Spleen (tissue), 11 donors: ENCODE measurements at regions not wholly inside any gene's neighbourhood (a gene's known extent, or its start where the extent isn't known, plus 50 kb on each side); places are given as distances from the start of the nearest gene placed in this dataset.

Source experiments
- DNase-seq: peaks from one replicate; pipeline ENCODE4 v3.0.0-alpha.2; 2020
- H3K27ac ChIP-seq, 8 donors: fragments of 200-600 bp; sonication (generic) in 7 of 8; 1 replicate in 4 of 8; 2 replicates in 4 of 8; pipeline versions ENCODE4 v1.5.0 to v1.8.0; 2016 to 2021; ENCODE audit warnings: inconsistent platforms in 4 of 8, mild to moderate bottlenecking in 4 of 8, moderate library complexity in 1 of 8
- H3K27me3 ChIP-seq, 7 donors: fragments of 200-600 bp; sonication (generic) in 6 of 7; replicated peaks in 1 of 7; 1 replicate in 4 of 7; 2 replicates in 3 of 7; pipeline versions ENCODE4 v1.5.0 to v1.8.0; 2016 to 2021; ENCODE audit warnings: inconsistent platforms in 3 of 7, mild to moderate bottlenecking in 1 of 7
- H3K36me3 ChIP-seq, 6 donors: fragments of 200-600 bp; sonication (generic) in 5 of 6; 1 replicate in 4 of 6; 2 replicates in 2 of 6; pipeline versions ENCODE4 v1.5.0 to v1.8.0; 2016 to 2021; ENCODE audit warnings: inconsistent platforms in 2 of 6
- H3K4me1 ChIP-seq, 6 donors: fragments of 200-600 bp; sonication (generic) in 5 of 6; 1 replicate in 3 of 6; 2 replicates in 3 of 6; pipeline versions ENCODE4 v1.5.0 to v1.8.0; 2016 to 2021; ENCODE audit warnings: inconsistent platforms in 3 of 6
- H3K4me3 ChIP-seq, 8 donors: fragments of 200-600 bp; sonication (generic) in 7 of 8; 1 replicate in 4 of 8; 2 replicates in 4 of 8; pipeline versions ENCODE4 v1.5.0 to v1.8.0; 2016 to 2021; ENCODE audit warnings: inconsistent platforms in 4 of 8, mild to moderate bottlenecking in 4 of 8, moderate library complexity in 2 of 8
- H3K9me3 ChIP-seq, 8 donors: fragments of 200-600 bp; sonication (generic) in 7 of 8; 1 replicate in 4 of 8; 2 replicates in 4 of 8; pipeline versions ENCODE4 v1.5.0 to v1.8.0; 2016 to 2021; ENCODE audit warnings: inconsistent platforms in 4 of 8
- CTCF ChIP-seq, 11 experiments: fragments of 200-600 bp in 7 of 11; fragments of 450-650 bp in 4 of 11; sonication (generic) in 4 of 11; IDR thresholded peaks in 8 of 11; conservative IDR thresholded peaks in 3 of 11; 1 replicate in 7 of 11; 2 replicates in 4 of 11; pipeline versions ENCODE4 v1.4.0 to v1.8.0; 2016 to 2021; ENCODE audit warnings: antibody characterized with exemption in 11 of 11, inconsistent platforms in 4 of 11, mild to moderate bottlenecking in 1 of 11
- POLR2A ChIP-seq, 3 donors: fragments of 450-650 bp; IDR thresholded peaks; one replicate each; pipeline ENCODE4 v1.5.1; 2017; ENCODE audit warnings: antibody characterized with exemption in 3 of 3, mild to moderate bottlenecking in 1 of 3
- POLR2AphosphoS5 ChIP-seq, 3 donors: sonication (generic); formaldehyde crosslinking; IDR thresholded peaks; one replicate each; pipeline ENCODE4 v1.5.1; 2017; ENCODE audit warnings: antibody characterized with exemption in 3 of 3
- WGBS, 5 donors: extraction: QIAGEN DNeasy Blood & Tissue Kit in 3 of 5; methylation state at CpG; one replicate each; pipeline versions ENCODE4 v1.1.5 to v1.1.7; 2013 to 2018; 5-methylcytosine and 5-hydroxymethylcytosine counted together
- intact Hi-C: fragments of 100-400 bp; cut with DNase I; formaldehyde crosslinking; loops from one replicate; pipeline ENCODE4 v1.15.0; 2023; ENCODE audit warnings: low total_unique reads
- donor health status: healthy with polysubstance abuse.
- donor health status: DM: no; HTN: no; CAD: no; lungs with moderate emphysema.
- donor health status: DM: no; HTN: no; CAD: no.
- donor health status: Bipolar disorder and iron deficiency.
- donor health status: healthy.
- donor health status: DM: no; HTN: no; CAD: no.
- donor health status: DM: yes; HTN: yes; CAD: no.

DNA sequence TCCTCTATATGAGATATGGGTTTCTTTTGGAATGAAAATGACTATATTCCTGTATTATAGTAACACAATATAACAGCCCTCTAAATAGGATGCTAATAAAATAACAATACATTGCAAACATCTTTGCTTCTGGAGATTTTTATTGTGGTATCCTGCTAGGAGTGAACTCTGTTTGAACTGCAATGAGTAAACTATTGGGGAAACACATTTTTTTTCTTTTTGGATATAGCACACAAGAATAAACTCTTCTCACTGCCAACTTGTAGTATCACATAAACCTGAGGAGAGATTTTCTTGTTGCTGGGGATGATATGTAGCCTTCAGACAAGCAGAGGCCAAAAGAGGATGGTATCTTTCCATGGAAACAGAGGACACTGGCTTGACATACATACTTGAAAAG is 238.2 kb downstream of the C4orf33 start:
- intact Hi-C loops: no loop called here
- DNase-seq: no peak
- Histone ChIP-seq H3K36me3 (no peaks in the 10 kb centered on the region), H3K27ac (no peak overlapping the region), H3K27me3 (no peaks in the 10 kb centered on the region), H3K9me3 (peaks cover 0 to 4% (median 0%) of the 10 kb centered on the region in 8 donors), H3K4me1 (no peaks in the 10 kb centered on the region), H3K4me3 (no peak overlapping the region)
- TF ChIP-seq POLR2A (IDR thresholded peaks at IDR 0.05) (no peak), POLR2AphosphoS5 (IDR thresholded peaks at IDR 0.05) (no peak), CTCF (IDR thresholded peaks at IDR 0.05 in 8 of 11, conservative IDR thresholded peaks at IDR 0.05 in 3 of 11) (no peak)

GRCh38 chr4:129335276-129335675 is 239.3 kb downstream of the C4orf33 start:
- no peaks in the 10 kb centered on the region for H3K36me3 ChIP-seq

DNA sequence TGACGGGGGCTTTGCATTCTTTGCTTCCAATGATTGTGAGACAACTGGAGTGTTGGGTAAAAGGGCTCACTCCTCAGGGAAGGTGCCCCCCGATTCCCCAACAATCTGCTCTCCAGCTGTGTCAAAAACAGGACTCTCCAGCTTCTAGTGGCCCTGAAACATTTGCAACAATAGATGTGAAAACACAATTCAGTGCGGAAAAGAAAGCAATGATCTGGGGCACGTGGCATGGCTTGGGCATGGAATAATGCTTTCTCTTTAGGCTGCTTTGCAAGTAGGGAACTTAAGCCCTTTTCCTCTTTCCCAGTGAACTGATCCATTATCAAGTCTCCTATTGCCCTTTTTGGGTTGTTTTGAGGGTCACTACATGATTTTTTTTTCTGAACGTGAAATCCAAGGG is 239.9 kb downstream of the C4orf33 start:
- intact Hi-C loops: no loop called here
- Histone ChIP-seq H3K27me3 (no peaks in the 10 kb centered on the region), H3K4me3 (no peak overlapping the region), H3K4me1 (no peaks in the 10 kb centered on the region), H3K9me3 (no peaks in the 10 kb centered on the region), H3K36me3 (no peaks in the 10 kb centered on the region), H3K27ac (no peak overlapping the region)
- no peak for DNase-seq
- no peak for TF ChIP-seq CTCF (IDR thresholded peaks at IDR 0.05 in 8 of 11, conservative IDR thresholded peaks at IDR 0.05 in 3 of 11)
- 58 to 69% (median 64%) methylated on average over 5 of the region's 5 CpGs for WGBS, 5 donors

More at GRCh38 chr4:129335276-129335675, 239.3 kb downstream of the C4orf33 start:
- intact Hi-C loops: no loop called here
- Histone ChIP-seq H3K27me3 (no peaks in the 10 kb centered on the region), H3K4me1 (no peaks in the 10 kb centered on the region), H3K4me3 (no peak overlapping the region), H3K27ac (no peak overlapping the region), H3K9me3 (no peaks in the 10 kb centered on the region)
- no peak for DNase-seq
- 92 to 97% (median 93%) methylated on average over 7 of the region's 7 CpGs for WGBS, 5 donors
- TF ChIP-seq POLR2A (IDR thresholded peaks at IDR 0.05) (no peak), CTCF (IDR thresholded peaks at IDR 0.05 in 8 of 11, conservative IDR thresholded peaks at IDR 0.05 in 3 of 11) (no peak), POLR2AphosphoS5 (IDR thresholded peaks at IDR 0.05) (no peak)

DNA sequence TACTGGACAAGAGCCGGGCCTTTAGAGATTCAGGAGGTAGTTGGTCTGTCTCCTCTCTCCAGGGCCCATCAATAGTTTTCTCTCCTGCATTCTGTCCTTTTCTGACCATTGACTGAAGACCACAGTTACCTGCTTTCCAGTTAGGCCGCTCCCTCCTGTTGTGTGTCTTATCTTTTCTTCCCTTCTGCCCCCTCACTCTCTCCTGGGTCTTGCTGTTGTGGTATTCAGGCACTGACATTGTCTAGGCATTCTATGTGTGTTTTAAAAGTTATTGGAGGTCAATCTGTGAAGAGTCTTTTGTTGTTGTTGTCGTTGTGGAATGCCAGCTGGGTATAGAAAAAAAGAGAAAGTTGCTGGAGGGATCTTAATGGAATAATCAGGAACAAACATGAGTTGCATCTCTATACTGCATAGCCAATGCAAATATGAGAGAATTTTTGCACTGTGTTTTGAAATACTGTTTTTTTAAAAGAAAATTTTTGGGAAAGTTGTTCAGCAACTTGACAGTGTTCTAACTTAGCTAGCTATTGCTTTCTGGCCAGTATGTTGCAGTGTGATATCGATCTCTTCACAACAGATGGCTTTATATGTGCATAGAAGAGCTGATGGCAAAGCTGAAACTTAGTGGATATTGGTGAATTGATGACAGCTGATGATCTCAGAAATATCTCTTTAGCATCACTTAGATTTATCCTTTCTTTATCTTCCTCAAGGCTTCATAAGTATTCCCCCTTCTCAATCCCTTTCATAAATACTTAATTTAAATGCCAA is 240.7 kb downstream of the C4orf33 start:
- Histone ChIP-seq H3K36me3 (no peaks in the 10 kb centered on the region), H3K4me3 (no peak overlapping the region), H3K27ac (no peak overlapping the region), H3K9me3 (no peaks in the 10 kb centered on the region), H3K4me1 (no peaks in the 10 kb centered on the region), H3K27me3 (no peaks in the 10 kb centered on the region)
- whole genome bisulfite sequencing, 5 donors: 63 to 73% (median 69%) methylated on average over 4 of the region's 4 CpGs
- DNase-seq: no peak
- TF ChIP-seq POLR2AphosphoS5 (IDR thresholded peaks at IDR 0.05): no peak
- TF ChIP-seq POLR2A (IDR thresholded peaks at IDR 0.05): no peak
- no peak for TF ChIP-seq CTCF (IDR thresholded peaks at IDR 0.05 in 8 of 11, conservative IDR thresholded peaks at IDR 0.05 in 3 of 11)
- intact Hi-C loops: no loop called here
